ENCODE measurements at regions not wholly inside any gene's neighbourhood (a gene's known extent, or its start where the extent isn't known, plus 50 kb on each side); places are given as distances from the start of the nearest gene placed in this dataset.

DNA sequence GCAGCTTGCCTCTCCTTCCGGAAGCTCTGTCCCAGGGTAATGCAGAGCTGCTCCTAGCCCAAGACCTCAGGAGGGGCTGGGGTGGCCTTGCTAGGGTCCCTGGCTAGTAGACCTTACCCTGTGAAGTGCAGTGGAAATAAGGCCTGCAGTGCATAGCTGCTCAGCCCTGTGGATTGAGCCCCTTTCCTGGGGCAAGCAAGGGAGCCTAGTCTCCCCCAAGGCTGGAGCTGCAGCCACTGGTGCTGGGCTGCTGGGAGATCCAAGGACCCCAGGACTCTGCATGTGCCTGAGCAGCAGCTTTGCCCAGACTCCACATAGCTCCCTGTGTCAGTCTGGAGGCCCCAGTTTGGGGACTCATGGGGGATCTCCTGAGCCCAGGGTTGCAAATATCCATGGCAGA is 57.9 kb downstream of the FANCF start:
- Histone ChIP-seq H3K9ac (ENCODE audit: control insufficient read depth, insufficient read depth, low read length) (no peak overlapping the region), H3K4me2 (ENCODE audit: control insufficient read depth, insufficient read depth) (no peak overlapping the region), H3K9me3 (replicated peaks; ENCODE audit: control insufficient read depth, insufficient read depth, low read length) (no peaks in the 10 kb centered on the region), H3K4me1 (ENCODE audit: control insufficient read depth, insufficient read depth, low read length) (no peaks in the 10 kb centered on the region), H4K20me1 (ENCODE audit: control insufficient read depth, insufficient read depth) (no peaks in the 10 kb centered on the region), H3K27me3 (replicated peaks in 1 of 2; ENCODE audit: control insufficient read depth in 2 of 2, insufficient read depth in 2 of 2, low read length in 1 of 2) (no peaks in the 10 kb centered on the region), H3K36me3 (ENCODE audit: control insufficient read depth in 2 of 2, insufficient read depth in 2 of 2, low read length in 1 of 2) (no peaks in the 10 kb centered on the region), H3K4me3 (no peak overlapping the region), H2AFZ (ENCODE audit: control insufficient read depth, low read depth, low read length) (no peak overlapping the region), H3K79me2 (ENCODE audit: control insufficient read depth, insufficient read depth, low read length) (no peaks in the 10 kb centered on the region), H3K27ac (ENCODE audit: control insufficient read depth, insufficient read depth) (no peak overlapping the region)
- ChIA-PET RAD21 (ENCODE audit: unreplicated experiment) (no interaction called here), SMC1A (ENCODE audit: uncharacterized antibody, unreplicated experiment) (no interaction called here), CTCF (interaction anchor here (1.0 kb wide), 1 partner anchor 10 kb away, joined by 3 read pairs; no protein-coding TSS in a partner anchor), POLR2A (interaction anchor here (0.5 to 0.6 kb wide), 2 partner anchors 22 to 197 kb away, joined by 3 to 6 read pairs; no protein-coding TSS in a partner anchor)
- in situ Hi-C loops (cut with MboI), result no loop called here
- ATAC-seq, result no peak
- BruUV-seq (replicated peaks), result no TSS peak
- TF ChIP-seq, protein P1, sequence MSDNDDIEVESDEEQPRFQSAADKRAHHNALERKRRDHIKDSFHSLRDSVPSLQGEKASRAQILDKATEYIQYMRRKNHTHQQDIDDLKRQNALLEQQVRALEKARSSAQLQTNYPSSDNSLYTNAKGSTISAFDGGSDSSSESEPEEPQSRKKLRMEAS (IDR thresholded peaks at IDR 0.05; ENCODE audit: low read depth, low read length), result no peak
- TF ChIP-seq JUNB (IDR thresholded peaks at IDR 0.05) (no peak), BRCA1 (IDR thresholded peaks at IDR 0.05; ENCODE audit: low read depth, low read length) (no peak), SMAD5 (IDR thresholded peaks at IDR 0.05; ENCODE audit: low read depth) (no peak), EGR1 (IDR thresholded peaks at IDR 0.05; ENCODE audit: borderline replicate concordance in 1 of 2, low read depth in 2 of 2, low read length in 2 of 2) (no peak), DPF2 (IDR thresholded peaks at IDR 0.05) (no peak), SMARCA5 (IDR thresholded peaks at IDR 0.05) (no peak), HDAC2 (IDR thresholded peaks at IDR 0.05) (no peak), BMI1 (IDR thresholded peaks at IDR 0.05; ENCODE audit: borderline replicate concordance) (no peak), RFX5 (IDR thresholded peaks at IDR 0.05; ENCODE audit: low read depth, low read length) (no peak), CREB1 (IDR thresholded peaks at IDR 0.05; ENCODE audit: low read depth) (no peak), RAD21 (IDR thresholded peaks at IDR 0.05; ENCODE audit: insufficient read depth, low read depth, low read length) (no peak), TCF12 (IDR thresholded peaks at IDR 0.05; ENCODE audit: low read depth, low read length) (no peak), SUZ12 (IDR thresholded peaks at IDR 0.05; ENCODE audit: unreplicated experiment) (no peak), RCOR1 (conservative IDR thresholded peaks at IDR 0.05; ENCODE audit: low read depth, low read length) (no peak), BCL11A (IDR thresholded peaks at IDR 0.05; ENCODE audit: low read depth, low read length) (no peak), ZZZ3 (IDR thresholded peaks at IDR 0.05; ENCODE audit: control insufficient read depth, insufficient read length, low read depth) (no peak)
- TF ChIP-seq, protein P2, sequence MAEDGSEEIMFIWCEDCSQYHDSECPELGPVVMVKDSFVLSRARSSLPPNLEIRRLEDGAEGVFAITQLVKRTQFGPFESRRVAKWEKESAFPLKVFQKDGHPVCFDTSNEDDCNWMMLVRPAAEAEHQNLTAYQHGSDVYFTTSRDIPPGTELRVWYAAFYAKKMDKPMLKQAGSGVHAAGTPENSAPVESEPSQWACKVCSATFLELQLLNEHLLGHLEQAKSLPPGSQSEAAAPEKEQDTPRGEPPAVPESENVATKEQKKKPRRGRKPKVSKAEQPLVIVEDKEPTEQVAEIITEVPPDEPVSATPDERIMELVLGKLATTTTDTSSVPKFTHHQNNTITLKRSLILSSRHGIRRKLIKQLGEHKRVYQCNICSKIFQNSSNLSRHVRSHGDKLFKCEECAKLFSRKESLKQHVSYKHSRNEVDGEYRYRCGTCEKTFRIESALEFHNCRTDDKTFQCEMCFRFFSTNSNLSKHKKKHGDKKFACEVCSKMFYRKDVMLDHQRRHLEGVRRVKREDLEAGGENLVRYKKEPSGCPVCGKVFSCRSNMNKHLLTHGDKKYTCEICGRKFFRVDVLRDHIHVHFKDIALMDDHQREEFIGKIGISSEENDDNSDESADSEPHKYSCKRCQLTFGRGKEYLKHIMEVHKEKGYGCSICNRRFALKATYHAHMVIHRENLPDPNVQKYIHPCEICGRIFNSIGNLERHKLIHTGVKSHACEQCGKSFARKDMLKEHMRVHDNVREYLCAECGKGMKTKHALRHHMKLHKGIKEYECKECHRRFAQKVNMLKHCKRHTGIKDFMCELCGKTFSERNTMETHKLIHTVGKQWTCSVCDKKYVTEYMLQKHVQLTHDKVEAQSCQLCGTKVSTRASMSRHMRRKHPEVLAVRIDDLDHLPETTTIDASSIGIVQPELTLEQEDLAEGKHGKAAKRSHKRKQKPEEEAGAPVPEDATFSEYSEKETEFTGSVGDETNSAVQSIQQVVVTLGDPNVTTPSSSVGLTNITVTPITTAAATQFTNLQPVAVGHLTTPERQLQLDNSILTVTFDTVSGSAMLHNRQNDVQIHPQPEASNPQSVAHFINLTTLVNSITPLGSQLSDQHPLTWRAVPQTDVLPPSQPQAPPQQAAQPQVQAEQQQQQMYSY (CRISPR knock-in tag; IDR thresholded peaks at IDR 0.05), result no peak
- TF ChIP-seq, protein P3, sequence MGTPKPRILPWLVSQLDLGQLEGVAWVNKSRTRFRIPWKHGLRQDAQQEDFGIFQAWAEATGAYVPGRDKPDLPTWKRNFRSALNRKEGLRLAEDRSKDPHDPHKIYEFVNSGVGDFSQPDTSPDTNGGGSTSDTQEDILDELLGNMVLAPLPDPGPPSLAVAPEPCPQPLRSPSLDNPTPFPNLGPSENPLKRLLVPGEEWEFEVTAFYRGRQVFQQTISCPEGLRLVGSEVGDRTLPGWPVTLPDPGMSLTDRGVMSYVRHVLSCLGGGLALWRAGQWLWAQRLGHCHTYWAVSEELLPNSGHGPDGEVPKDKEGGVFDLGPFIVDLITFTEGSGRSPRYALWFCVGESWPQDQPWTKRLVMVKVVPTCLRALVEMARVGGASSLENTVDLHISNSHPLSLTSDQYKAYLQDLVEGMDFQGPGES (IDR thresholded peaks at IDR 0.05), result no peak
- no peak for DNase-seq (ENCODE audit: low read depth, low spot score)
- WGBS (ENCODE audit: insufficient coverage, insufficient replicate concordance, low lambda C conversion rate, missing lambda C conversion rate), result 9% methylated on average over 1 of the region's 1 CpG
- no peak for FAIRE-seq
- intact Hi-C loops (cut with micrococcal nuclease; ENCODE audit: unreplicated experiment), result no loop called here
